Cerebellar cortex (tissue), 1 donor: ENCODE measurements at regions not wholly inside any gene's neighbourhood (a gene's known extent, or its start where the extent isn't known, plus 50 kb on each side); places are given as distances from the start of the nearest gene placed in this dataset.

Experiments
- DNase-seq: peaks from one replicate; pipeline ENCODE4 v3.0.0-alpha.2; 2015; ENCODE audit warnings: low spot score

DNA sequence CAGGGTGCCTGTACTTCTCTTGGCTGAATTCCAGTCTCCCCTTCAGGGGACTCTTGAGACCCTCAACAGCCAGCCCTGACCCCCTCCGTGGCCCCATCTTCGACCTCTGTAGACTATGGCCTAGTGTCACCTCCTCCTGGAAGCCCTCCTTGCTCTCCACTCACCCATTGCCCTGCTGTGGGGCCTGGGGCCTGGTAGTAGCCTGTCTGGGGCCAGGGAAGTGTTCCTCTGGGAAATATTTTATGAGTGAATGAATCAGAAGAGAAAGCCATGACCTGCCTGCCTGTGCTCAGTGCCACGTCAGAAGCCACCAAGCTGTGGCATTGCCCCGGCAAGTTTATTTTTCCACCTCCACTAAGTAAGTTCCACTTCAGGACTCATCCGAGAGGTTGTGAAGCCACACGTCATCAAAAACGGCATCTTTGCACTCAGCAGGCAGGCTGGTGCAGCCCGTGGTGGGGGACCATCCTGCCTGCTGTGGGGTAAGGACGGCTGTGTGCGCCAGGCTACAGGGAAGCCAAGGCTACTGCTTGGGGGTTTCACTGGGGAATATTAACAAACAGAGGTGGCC lies 59.6 kb upstream of the PPARA start:
- no peak for DNase-seq

DNA sequence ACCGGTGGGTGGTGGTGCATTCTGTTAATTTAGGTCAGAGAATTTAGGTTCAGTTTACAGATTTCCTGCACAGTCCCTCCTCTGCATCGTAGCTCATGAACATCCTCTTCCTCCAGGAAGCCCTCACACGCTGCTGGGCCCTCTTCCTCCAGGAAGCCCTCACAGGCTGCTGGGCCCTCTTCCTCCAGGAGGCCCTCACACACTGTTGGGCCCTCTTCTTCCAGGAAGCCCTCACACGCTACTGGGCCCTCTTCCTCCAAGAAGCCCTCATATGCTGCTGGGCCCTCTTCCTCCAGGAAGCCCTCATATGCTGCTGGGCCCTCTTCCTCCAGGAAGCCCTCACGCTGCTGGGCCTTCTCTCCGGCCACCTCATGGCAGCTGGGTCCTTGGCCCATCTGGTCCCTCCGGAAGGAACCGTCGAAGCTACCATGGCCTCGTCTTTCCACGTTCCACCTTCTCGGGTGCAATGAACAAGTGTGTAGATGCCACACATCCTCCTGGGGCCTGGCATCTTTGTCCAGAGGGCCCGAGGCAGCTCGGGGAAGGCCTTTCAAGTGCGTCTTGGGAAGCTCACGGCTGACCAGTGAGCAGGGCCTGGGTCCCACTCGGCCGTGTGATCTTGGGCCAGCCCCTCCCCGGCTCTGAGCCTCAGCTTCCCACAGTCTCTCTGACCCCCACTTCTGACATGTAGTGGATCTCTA lies 58.9 kb upstream of the PPARA start:
- no peak for DNase-seq

GRCh38 chr22:46092011-46092410 lies 58.3 kb upstream of the PPARA start:
- DNase-seq, result no peak

DNA sequence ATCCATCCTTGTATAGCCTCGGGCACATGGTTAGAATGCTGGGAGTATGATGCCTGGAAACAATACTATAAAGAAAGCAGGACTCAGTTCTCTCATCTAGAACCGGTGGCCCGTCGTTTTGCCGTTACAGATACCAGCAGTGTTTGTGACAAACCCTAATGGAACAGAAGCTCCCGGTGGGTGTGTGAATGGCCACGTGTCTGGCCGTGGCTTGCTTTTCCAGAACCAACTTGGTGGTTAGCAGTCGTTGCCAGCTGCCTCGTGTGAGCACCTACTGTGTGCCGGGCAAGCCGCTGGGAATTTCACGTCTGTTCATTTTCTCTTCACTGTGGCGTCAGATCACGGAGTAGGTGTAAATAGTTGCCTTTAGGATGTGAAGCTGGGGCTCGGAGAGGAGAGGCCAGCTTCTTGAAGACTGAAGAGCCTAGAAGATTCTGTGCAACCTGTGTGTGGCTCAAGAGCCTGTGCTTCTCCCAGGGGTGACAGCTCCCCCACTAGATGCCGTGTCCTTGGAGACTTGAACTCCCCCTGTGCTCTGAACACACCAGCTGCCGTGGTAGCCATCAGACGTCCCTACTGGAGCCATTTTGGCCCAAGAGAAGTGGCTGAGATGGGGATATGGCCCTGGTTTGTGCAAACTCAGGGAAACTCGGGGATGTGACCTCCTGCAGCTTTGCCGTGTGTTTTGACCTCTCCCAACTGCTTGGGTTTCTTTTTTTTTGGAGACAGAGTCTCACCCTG lies 57.5 kb upstream of the PPARA start:
- DNase-seq, result no peak

- no peak for DNase-seq
These were observed 56.5 kb upstream of the PPARA start for GRCh38 chr22:46093796-46094195.

GRCh38 chr22:46094676-46095075 lies 55.6 kb upstream of the PPARA start:
- DNase-seq, result no peak

GRCh38 chr22:46096051-46096450 lies 54.3 kb upstream of the PPARA start:
- DNase-seq, result no peak

- no peak for DNase-seq
These were observed 53.6 kb upstream of the PPARA start for GRCh38 chr22:46096706-46097230.

GRCh38 chr22:46097268-46097900 lies 52.9 kb upstream of the PPARA start:
- DNase-seq, result no peak

DNA sequence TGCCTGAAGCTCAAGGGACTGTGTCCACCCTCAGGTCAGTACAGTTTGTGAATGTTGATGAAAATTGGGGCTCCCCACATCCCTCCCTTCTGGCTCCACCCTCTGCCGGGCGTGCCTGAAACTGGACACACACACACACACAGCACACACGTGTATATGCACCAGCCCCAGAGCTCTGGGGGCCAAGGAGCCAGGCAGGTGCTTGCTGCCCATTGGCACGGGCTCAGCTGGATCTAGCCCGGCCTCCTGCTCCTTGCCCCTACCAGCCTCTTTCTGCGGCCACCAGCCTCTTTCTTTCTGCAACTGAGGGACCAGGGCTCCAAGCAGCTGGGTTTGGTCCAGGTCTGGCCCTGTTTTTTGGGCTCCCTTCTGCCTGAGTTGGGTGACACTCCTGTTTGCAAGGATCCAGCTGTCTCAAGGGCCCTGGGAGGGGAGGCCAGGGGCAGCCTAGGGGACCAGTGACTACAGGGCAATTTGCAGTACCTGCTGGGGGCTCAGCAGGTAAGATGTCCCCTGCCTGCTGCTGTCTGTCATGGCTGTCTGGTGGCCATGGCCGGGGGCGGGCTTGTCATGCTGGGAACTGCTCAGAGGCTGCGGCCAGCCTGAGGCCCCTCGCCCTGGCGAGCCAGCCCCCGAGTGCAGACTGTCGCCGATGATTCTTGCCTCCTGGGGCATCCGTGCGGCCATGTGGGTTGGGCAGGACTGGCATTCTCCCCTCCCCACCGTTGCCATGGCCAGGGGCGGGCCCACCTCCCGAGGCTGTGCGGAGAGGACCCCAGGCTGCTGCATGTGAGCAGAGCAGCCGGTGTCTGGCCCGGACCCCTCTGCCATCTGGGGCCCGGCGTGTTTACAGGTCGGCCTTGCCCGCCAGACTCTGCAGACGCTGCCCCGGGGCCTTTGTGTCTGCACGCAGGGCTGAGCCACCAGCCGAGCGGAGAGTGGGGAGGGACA lies 51.5 kb upstream of the PPARA start:
- DNase-seq, result no peak

DNA sequence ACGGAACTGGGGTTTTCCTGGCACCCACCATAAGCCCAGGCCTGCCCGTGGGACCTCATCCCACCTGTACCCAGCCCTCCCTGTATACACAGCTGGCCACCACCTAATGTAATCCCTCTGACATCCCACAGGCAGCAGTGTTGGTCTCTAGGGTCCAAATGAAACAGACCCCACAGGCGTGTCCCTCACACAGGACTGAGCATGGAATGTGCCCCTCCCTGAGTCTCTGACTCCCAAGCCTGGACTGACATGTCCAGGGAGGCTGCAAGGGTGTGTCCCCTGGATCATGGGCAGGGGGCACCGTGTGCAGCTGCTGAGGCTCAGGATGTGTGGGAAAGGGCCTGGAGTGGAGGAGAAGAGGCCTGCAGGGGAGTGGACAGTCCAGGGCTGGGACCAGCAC lies 50.6 kb upstream of the PPARA start:
- DNase-seq, result no peak

DNA sequence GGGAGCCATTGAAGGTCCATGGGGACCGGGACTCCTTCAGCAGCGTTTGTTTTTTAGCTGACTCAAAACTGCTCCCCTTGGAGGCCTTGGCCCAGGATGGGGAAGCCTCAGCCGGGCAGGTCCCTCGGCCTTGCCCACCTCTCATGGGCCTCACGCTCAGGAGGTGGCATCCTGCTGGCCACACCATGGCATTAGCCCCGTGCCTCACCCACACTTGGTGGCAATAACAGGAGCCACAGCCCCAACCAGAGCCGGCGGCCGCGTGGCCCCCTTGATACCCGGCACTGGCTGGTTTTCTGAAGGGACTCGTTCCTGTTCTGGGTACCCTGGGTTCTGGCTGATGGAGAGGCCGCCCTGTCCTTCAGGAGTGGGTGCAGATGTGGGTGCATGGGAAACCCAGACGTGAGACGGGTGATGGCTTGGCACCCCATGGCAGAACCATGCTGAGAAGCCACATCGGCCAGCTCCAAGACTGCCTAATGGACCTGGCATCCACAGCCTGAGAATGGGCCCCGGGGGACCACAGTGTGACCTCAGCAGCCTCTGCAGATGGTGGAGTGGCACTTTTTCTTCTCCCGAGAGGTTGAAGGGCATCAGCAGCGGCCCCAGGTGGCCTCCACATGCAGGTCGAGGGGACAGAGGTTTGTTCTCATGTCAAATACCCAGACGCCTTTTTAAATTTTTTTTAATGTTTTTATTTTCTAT lies 49.8 kb upstream of the PPARA start:
- no peak for DNase-seq
